A673 (cell line): ENCODE measurements at regions not wholly inside any gene's neighbourhood (a gene's known extent, or its start where the extent isn't known, plus 50 kb on each side); places are given as distances from the start of the nearest gene placed in this dataset.

Experiments
- CTCF ChIP-seq: fragments of 300-800, 200-600 bp; sonication (generic); conservative IDR thresholded peaks from 2 replicates; pipeline ENCODE4 v1.5.1; 2017; ENCODE audit warnings: low read depth, mild to moderate bottlenecking, antibody characterized with exemption, low read length, moderate library complexity, mixed read lengths
- EZH2 ChIP-seq: fragments of 200-600 bp; sonication (generic); IDR thresholded peaks from 2 replicates; pipeline ENCODE4 v1.6.1; 2017; ENCODE audit warnings: borderline replicate concordance, low read depth, mild to moderate bottlenecking, mixed read lengths, antibody characterized with exemption, low read length; ENCODE audit not compliant: poor library complexity, severe bottlenecking

DNA sequence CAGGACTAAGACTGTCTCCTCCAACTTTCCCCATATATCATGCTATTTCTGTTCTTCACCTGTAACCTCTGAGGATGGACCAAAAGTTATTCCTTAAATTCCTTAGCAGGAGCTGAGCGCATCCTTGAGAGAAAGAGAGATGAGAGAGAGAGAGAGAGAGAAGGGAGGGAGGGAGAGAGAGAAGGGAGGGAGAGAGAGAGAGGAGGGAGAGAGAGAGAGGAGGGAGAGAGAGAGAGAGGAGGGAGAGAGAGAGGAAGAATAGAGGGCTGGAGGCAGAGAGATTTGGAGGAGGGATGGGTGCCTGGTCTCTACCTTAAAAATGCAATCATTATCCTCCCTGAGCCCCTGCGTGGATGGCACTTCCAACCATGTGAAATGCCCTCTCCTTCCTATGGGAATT, 73.6 kb downstream of the BMP2 start:
- TF ChIP-seq CTCF (no peak), EZH2 (no peak)
